ENCODE measurements at regions not wholly inside any gene's neighbourhood (a gene's known extent, or its start where the extent isn't known, plus 50 kb on each side); places are given as distances from the start of the nearest gene placed in this dataset.
"Not testable (repeated sequence)": the region's sequence is repeated elsewhere in the genome, so short reads cannot be mapped to it uniquely, and the experiment has no call there.

DNA sequence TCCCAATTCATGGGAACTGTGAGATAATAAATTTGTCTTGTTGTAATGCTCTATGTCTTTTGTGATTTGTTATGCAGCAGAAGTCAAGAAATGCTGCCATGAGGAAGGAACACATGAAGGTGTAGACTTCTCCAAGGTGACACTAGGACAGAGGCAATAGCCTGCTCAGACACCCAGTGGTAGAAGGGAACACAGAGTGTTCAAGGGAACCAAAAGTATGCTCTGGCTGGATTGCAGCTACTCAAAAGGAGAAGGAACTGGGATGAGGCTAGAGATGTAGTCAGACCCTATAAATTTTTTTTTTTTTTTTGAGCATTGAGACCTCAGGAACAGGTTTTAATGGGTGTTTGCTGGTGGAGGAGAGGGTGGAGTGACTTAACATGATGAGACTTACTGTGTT lies 232.5 kb downstream of the PARP8 start:
- no peak for DNase-seq

GRCh38 chr5:50900952-50901510 lies 234.6 kb downstream of the PARP8 start:
- no peak for DNase-seq

GRCh38 chr5:50903651-50904050 lies 237.2 kb downstream of the PARP8 start:
- DNase-seq: no peak

GRCh38 chr5:50905996-50906570 lies 239.6 kb downstream of the PARP8 start:
- DNase-seq: no peak

DNA sequence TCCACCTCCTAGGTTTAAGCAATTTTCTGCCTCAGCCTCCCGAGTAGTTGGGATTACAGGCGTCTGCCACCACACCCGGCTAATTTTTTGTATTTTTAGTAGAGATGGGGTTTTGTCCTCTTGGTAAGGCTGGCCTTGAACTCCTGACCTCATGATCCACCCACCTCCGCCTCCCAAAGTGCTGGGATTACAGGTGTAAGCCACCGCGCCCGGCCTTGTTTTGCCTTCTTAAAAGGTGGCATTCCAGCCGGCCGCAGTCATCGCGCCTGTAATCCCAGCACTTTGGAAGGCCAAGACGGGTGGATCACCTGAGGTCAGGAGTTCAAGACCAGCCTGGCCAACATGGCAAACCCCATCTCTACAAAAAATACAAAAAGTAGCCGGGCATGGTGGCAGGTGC lies 253.7 kb downstream of the PARP8 start:
- DNase-seq: not testable (repeated sequence)

DNA sequence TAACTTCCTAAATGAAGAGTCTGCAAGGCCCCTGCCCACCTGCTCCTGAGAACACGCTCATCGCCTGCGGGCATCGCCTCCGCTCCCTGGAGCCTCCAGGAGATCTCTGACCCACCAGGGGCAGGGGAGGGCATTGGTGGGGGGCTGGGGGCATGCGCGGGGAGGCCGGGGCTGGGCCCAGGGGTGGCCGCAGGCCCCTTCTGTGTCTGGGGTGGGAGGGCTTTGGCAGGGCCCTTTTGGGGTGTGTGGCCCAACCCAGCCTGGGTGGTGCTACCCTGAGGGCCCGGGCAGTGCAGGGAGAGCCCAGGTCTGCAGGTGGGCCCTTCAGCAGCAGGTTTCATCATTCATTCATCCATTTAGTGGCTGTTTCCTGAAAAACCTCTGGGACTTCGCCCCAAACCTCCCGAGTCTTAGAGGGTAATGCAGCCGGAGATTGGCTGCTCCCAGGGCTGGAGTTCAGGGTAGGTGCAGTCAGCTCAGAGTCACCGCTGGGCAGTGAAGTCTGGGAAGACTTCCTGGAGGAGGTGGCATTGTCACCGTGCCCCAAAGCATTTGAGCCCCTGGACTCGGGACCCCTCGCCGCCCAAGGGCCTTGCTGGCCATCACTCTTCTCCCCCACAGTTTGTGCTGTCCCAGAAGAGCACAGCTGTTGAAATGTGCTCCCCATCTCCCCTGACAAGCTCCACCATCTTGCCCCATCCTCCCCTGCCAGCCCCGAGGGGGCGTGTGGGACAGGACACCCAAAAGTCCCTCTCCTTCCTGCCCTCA lies 255.1 kb downstream of the PARP8 start:
- no peak for DNase-seq

DNA sequence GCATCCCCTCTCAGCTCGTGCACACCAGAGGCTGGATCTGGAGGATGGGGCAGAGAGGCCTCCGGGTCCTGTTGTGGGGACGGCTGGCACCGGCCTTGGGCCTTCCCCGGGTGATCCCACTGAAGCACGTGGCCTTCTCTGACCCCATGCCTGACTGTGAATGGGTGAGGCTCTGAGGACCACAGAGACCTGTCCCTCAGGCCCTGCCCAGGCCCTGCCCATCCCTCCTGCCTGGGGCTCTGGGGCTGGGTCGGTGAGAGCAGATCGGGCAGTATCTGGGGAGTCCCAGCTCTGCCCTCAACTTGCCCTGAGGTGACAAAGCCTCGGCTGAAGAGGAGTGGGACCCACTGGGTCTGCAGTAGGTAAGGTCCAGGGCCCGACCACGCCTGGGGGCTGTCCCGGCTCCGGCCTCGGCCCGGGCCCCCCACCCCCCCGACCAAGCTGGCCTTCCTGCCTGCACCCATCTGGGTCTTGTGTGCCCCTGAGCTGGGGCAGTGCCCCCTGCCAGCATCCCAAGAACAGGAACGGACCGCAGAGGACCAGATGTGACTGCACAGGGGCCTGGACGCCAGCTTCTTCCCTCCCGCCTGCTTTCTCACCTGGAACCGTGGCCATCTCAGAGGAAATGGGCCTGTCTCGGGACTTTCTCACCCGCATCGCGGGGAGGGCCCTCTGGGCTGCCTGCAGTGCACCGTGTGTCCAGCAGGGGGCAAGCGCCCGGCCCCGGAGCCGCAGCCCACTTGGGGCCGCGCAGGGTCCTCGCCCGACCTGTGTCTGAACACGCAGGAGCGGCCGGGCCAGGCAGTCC lies 255.9 kb downstream of the PARP8 start:
- DNase-seq: not testable (repeated sequence)

DNA sequence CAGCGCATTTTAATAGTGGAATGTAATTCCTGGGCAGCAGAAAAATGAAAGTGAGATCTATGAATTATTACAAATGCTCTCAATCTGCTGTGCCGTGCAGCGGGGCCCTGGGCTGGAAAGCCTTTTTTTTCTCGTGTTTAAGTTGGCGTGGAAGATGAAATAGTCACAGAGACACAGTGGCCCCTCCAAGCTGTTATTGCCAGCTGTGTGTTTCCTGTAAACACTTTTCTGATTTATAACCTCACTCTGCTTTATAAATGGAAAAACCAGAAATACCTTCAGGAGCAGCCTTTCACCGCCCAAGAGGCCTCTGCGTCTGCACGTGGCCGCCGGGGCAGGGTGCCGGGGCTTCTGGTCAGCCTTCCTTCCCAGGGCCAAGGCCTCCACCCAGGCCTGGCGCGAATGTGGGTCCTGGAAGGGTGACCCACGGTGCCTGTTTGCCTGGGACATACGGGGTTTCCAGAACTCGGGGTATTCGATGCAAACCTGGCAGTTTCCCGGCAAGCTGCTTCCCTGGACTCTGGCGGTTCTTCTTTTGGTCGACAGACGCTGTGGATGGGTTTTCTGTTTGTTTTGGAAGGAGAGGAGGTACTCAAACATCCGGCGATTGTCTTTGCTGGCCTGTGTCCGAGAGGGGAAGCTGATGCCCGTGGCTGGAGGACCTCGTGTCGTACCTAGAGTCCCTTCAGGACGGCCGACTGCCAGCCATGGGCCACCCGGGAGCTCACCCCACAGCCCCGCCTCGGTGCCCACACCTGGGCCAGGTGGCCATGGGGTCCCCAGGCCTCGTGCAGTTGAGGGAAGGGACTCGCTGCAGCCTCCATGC lies 256.7 kb downstream of the PARP8 start:
- no peak for DNase-seq

DNA sequence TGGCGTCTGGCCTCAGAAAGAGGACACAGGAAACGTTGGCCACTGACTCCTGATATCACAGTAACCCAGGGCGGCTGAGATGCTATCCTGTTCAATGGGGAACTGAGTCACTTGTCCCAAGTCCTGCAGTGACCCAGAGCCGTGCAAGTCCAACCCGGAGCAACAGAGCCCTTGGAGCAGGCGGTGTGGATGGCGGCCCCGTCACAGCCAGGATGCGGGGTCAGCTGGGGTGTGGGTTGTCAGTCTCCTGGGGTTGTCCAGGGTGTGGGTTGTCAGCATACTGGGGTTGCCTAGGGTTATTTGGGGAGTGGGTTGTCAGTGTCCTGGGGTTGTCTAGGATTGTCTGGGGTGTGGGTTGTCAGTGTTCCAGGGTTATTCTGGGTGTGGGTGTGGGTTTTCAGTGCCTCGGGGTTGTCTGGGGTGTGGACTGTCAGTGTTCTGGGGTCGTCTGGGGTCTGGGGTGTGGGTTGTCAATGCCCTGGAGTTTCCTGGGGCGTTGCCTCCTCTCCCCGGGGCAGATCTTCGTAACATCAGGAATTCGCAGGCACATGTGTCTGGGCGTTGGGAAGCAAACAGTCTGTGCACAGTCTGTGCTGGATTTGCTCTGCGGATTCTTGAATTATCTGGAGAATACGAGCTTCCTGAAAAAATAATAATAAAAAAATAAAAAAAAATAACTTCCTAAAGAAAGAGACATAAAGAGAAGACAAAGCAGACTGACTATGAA lies 257.5 kb downstream of the PARP8 start:
- no peak for DNase-seq

DNA sequence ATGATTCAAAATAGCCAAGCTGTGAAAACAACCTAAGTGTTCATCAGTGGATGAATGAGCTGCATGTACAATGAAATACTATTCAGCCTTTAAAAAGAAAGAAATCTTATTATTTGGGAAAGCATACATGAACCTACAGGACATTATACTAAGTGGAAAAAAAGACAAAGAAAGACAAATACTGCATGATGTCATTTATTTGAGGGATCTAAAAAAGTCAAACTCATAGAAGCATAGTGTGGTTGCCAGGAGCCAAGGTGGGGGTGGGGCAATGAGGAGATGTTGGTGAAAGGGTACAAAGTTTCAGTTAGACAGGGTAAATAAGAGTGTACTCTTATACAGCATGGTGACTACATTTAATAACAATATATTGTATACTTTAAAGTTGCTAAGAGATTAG lies 261.5 kb downstream of the PARP8 start:
- no peak for DNase-seq

DNA sequence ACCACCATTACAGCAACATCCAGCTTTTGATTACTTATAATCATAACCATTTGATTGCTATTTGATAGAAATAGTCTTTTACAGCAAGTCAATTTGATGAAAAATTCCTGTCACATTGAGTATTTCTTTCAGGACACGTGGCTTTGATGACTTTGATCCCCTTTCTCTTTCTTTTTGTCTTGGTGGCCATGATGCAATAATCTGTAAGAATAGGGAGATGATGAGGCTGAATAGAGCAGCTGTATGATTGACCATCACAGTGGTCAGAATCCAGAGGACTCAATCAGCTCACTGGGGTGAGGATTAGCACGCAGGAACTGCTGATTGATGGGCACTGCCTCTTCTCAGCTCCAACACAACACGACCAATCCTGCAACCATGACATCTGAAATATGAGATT lies 262.7 kb downstream of the PARP8 start:
- DNase-seq: no peak

- DNase-seq: no peak
These were observed 267.9 kb downstream of the PARP8 start for GRCh38 chr5:50934343-50934742.

DNA sequence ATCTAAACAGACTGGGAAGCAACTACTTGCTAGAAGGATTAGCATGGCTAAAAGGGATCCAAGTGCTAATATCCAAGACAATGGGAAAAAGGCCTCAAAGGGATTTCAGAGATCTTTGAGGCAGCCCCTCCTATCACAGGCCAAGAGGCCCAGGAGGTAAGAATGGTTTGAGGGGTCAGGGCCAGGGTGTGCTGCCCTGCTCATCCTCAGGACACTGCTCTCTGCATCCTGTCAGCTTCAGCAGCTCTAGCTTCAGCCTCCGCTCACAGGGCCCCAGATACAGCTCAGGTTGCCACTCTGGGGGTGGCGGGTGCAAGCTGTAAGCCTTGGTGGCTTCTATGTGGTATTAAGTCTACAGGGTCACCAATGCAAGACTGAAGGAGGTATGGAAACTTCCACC lies 278.7 kb downstream of the PARP8 start:
- no peak for DNase-seq

DNA sequence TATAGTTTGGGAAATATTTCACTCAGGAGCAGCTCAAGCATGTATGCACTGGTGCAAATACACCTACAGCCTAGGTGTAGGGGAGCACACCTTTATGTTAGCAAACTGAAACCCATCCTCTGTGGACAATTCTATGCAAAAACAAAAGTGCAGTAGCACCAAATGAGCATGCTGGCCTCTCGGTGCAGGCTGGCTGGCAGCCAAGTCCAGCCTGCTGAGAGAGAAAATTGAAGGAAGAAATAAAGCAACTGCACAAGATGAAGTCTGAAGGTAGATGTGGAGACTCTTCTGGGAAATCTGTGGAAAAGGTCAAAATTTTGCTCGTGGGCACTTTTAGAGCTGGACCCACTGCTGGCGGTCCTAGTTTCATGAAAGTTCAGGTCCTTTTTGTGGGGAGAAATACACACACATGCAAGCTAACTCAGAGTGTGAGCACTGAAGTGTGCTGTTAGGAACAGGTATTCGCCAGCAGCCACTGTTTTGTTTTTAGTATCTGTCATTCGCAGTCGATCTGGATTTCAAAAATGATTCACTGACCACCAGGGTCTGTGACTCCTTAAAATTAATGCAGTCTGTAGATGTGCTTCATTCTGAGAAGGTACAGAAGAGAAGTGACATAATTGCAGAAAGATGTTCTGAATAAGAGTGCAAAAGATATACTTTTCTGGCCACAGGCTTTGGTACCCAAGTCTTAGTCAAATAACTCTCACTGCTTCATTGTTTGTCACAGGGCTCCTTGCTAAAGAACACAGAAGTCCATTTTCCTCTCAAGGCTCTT lies 281.7 kb downstream of the PARP8 start:
- no peak for DNase-seq

GRCh38 chr5:50953290-50953689 lies 286.9 kb downstream of the PARP8 start:
- no peak for DNase-seq

GRCh38 chr5:50958852-50959457 lies 292.5 kb downstream of the PARP8 start:
- peak in 1 of 5 experiments; percentile 16 for DNase-seq

GRCh38 chr5:50962934-50963872 lies 296.8 kb downstream of the PARP8 start:
- peak in 4 of 5 experiments; percentile 24 to 64 (median 34) for DNase-seq

GRCh38 chr5:50963971-50964745 lies 297.7 kb downstream of the PARP8 start:
- DNase-seq: peak in 1 of 5 experiments; percentile 7
